ENCODE measurements at regions not wholly inside any gene's neighbourhood (a gene's known extent, or its start where the extent isn't known, plus 50 kb on each side); places are given as distances from the start of the nearest gene placed in this dataset.
"Not testable (repeated sequence)": the region's sequence is repeated elsewhere in the genome, so short reads cannot be mapped to it uniquely, and the experiment has no call there.

GRCh38 chr1:168837230-168837629 lies 108.2 kb upstream of the DPT start:
- not testable (repeated sequence) for TF ChIP-seq POLR2A, CTCF (IDR thresholded peaks at IDR 0.05)
